Right atrium auricular region (tissue), 2 donors: ENCODE measurements at regions not wholly inside any gene's neighbourhood (a gene's known extent, or its start where the extent isn't known, plus 50 kb on each side); places are given as distances from the start of the nearest gene placed in this dataset.

Experiments
- DNase-seq: peaks from one replicate; pipeline ENCODE4 v3.0.0-alpha.2; 2019; ENCODE audit warnings: low spot score
- H3K27ac ChIP-seq, 2 donors: fragments of 200-600 bp; sonication (generic); 1 replicate in 1 of 2; 2 replicates in 1 of 2; pipeline ENCODE4 v1.5.1; 2016 to 2019
- H3K27me3 ChIP-seq, 2 donors: fragments of 200-600 bp; sonication (generic); one replicate each; pipeline versions ENCODE4 v1.5.1 to v1.6.0; 2017 to 2019
- H3K36me3 ChIP-seq: fragments of 200-600 bp; sonication (generic); one replicate; pipeline ENCODE4 v1.5.1; 2016
- H3K4me1 ChIP-seq, 2 donors: fragments of 200-600 bp; sonication (generic); one replicate each; pipeline versions ENCODE4 v1.5.1 to v1.6.0; 2017 to 2019
- H3K4me3 ChIP-seq, 2 donors: fragments of 200-600 bp; sonication (generic); 1 replicate in 1 of 2; 2 replicates in 1 of 2; pipeline ENCODE4 v1.5.1; 2017 to 2019; ENCODE audit warnings: mild to moderate bottlenecking in 1 of 2, moderate library complexity in 1 of 2
- H3K9me3 ChIP-seq, 2 donors: fragments of 200-600 bp; sonication (generic); one replicate each; pipeline ENCODE4 v1.5.1; 2019
- CTCF ChIP-seq, 2 donors: fragments of 200-600 bp; sonication (generic); IDR thresholded peaks; one replicate each; pipeline ENCODE4 v1.5.1; 2019; ENCODE audit warnings: antibody characterized with exemption in 2 of 2

GRCh38 chr4:148982200-148982599 is 540.0 kb upstream of the NR3C2 start:
- H3K4me3 ChIP-seq, result no peak overlapping the region
- no peak for TF ChIP-seq CTCF (IDR thresholded peaks at IDR 0.05)

GRCh38 chr4:148980782-148981480 is 538.7 kb upstream of the NR3C2 start:
- no peak overlapping the region for H3K4me3 ChIP-seq
- H3K4me1 ChIP-seq, result peaks cover 0 to 8% of the 10 kb centered on the region in 2 donors
- H3K27ac ChIP-seq, result no peak overlapping the region
- TF ChIP-seq CTCF (IDR thresholded peaks at IDR 0.05), result no peak
- DNase-seq, result no peak
- no peaks in the 10 kb centered on the region for H3K27me3 ChIP-seq
- H3K9me3 ChIP-seq, result peaks cover 0 to 3% of the 10 kb centered on the region in 2 donors
- H3K36me3 ChIP-seq, result no peaks in the 10 kb centered on the region

More at GRCh38 chr4:148982200-148982599, 540.0 kb upstream of the NR3C2 start:
- Histone ChIP-seq H3K9me3 (peaks cover 0 to 3% of the 10 kb centered on the region in 2 donors), H3K36me3 (no peaks in the 10 kb centered on the region), H3K27ac (no peak overlapping the region), H3K4me1 (peaks cover 0 to 8% of the 10 kb centered on the region in 2 donors), H3K27me3 (no peaks in the 10 kb centered on the region)
- DNase-seq, result no peak

GRCh38 chr4:148978301-148978700 is 536.1 kb upstream of the NR3C2 start:
- H3K27me3 ChIP-seq, result no peaks in the 10 kb centered on the region
- no peaks in the 10 kb centered on the region for H3K36me3 ChIP-seq
- TF ChIP-seq CTCF (IDR thresholded peaks at IDR 0.05), result no peak

GRCh38 chr4:148975464-148975863 is 533.2 kb upstream of the NR3C2 start:
- H3K4me1 ChIP-seq, result peaks cover 0 to under 1% of the 10 kb centered on the region in 2 donors
- no peak for TF ChIP-seq CTCF (IDR thresholded peaks at IDR 0.05)

More at GRCh38 chr4:148978301-148978700, 536.1 kb upstream of the NR3C2 start:
- Histone ChIP-seq H3K9me3 (no peaks in the 10 kb centered on the region), H3K4me1 (peaks cover 0 to 8% of the 10 kb centered on the region in 2 donors), H3K27ac (no peak overlapping the region), H3K4me3 (no peak overlapping the region)
- no peak for DNase-seq

GRCh38 chr4:148965080-148965479 is 522.9 kb upstream of the NR3C2 start:
- Histone ChIP-seq H3K27ac (no peak overlapping the region), H3K9me3 (no peaks in the 10 kb centered on the region), H3K36me3 (no peaks in the 10 kb centered on the region), H3K4me1 (no peaks in the 10 kb centered on the region), H3K4me3 (no peak overlapping the region), H3K27me3 (no peaks in the 10 kb centered on the region)
- TF ChIP-seq CTCF (IDR thresholded peaks at IDR 0.05), result no peak
- DNase-seq, result no peak

More at GRCh38 chr4:148975464-148975863, 533.2 kb upstream of the NR3C2 start:
- no peaks in the 10 kb centered on the region for H3K9me3 ChIP-seq
- H3K4me3 ChIP-seq, result no peak overlapping the region
- no peaks in the 10 kb centered on the region for H3K36me3 ChIP-seq
- H3K27me3 ChIP-seq, result no peaks in the 10 kb centered on the region
- H3K27ac ChIP-seq, result no peak overlapping the region
- DNase-seq, result no peak

GRCh38 chr4:148964456-148964855 is 522.2 kb upstream of the NR3C2 start:
- no peaks in the 10 kb centered on the region for H3K9me3 ChIP-seq
- H3K27me3 ChIP-seq, result no peaks in the 10 kb centered on the region
- H3K36me3 ChIP-seq, result no peaks in the 10 kb centered on the region
- TF ChIP-seq CTCF (IDR thresholded peaks at IDR 0.05), result no peak
- DNase-seq, result no peak
- H3K4me1 ChIP-seq, result no peaks in the 10 kb centered on the region
- H3K27ac ChIP-seq, result no peak overlapping the region
- no peak overlapping the region for H3K4me3 ChIP-seq
